ENCODE measurements at regions not wholly inside any gene's neighbourhood (a gene's known extent, or its start where the extent isn't known, plus 50 kb on each side); places are given as distances from the start of the nearest gene placed in this dataset.

DNA sequence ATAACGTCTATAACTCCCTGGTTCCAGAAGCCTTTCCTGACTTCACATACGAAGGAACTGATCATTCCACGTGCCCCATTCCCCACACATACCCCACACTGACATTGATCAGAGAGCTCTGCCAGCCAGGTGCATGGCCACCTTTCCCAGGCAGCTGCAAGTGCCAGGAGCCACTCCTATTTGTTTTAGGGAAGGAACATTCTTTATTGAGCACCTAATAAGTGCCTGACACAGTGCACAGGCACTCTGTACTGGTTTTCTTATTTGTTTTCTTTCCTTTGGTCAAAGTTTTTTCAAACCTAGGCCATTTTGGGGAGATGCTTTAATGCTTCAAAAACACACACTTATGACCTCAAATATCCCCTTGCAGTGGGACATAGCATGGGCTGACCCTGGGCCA is 50.0 kb downstream of the PITPNM2 start:
- no peak for DNase-seq (ENCODE audit: low read depth, low spot score)

DNA sequence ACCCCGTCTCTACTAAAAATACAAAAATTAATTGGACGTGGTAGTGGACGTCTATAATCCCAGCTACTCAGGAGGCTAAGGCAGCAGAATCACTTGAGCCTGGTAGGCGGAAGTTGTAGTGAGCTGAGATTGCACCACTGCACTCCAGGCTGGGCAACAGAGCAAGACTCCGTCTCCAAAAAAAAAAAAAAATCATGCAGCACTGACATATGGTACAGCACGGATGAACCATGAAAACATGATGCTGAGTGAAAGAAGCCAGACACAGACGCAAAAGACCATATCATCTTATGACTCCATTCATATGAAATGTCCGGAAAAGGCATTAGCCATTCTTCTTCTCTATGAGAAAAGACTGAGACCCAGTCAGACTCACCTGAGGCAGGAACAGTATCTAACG is 50.4 kb downstream of the PITPNM2 start:
- DNase-seq (ENCODE audit: low read depth, low spot score), result no peak

DNA sequence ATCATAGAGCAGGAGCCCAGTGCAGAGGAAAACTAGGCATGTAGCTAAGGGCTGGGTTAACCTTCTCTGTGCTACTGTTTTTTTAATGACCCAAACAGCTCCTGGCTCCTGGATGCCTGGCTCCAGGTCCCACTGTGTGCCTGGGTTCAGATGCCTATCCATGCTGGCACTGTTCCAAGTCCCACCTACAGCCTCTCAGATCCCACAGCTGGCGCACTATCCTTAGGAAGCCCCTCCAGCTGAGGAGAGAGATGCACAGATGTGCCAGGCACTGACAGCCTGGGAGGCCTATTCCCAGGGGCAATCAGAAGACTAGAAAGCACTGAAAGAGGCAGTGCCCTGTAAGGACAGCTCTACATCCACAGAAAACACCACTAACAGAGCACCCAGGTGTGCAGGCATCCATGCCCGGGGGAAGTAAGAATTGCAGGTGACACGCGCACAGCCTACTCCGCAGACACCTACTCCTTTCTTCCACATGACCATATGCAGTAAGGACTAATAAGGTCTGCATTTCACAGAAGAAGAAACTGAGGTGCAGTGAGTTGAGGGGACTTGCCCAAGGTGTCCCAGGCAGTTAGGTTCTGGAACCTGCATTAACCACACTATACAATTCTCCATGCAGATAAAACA is 51.2 kb downstream of the PITPNM2 start:
- no peak for DNase-seq (ENCODE audit: low read depth, low spot score)

DNA sequence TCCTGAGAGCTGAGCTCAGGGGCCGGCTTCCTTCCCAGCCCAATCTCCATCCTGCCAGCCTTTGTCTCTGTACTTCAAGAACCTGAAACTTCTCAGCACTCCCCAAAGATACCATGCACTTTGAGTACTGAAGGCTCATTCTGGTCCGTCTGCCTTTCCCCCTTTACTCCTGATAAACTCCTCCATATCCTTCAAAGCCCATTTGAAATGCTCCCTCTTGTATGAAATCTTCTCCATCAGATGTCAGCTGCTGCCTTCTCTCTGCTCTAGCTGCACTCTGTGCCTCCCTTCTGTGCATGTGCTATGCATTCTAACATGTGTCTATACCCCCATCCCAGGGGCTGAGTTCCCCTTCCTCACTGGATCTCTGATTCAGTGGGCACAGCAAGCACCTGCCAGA is 52.1 kb downstream of the PITPNM2 start:
- no peak for DNase-seq (ENCODE audit: low read depth, low spot score)

DNA sequence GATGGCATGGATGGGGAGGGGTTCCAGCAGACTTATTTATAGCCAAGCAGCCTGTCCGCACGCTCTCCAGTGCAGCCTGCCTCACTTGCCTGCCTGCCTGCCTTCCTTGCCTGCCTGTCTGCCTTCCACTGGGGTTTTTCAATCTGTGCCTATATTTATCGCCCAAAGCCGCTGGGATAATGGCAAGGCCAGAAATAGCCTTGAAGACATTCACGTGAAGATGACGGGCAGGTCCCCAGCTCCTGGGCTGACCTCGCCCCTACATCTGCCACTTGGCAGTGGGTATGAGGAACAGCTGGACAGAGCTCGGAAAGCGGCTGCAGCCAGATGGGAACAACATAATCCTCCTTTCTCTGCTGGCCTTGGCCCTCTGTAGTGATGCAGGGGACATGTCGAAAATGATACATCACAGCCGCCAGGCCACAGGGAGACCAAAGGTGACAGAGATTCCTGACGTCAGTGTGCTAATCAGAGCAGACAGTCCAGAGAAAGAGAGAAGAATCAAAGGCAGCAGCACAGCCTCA is 53.3 kb downstream of the PITPNM2 start:
- no peak for DNase-seq (ENCODE audit: low read depth, low spot score)

DNA sequence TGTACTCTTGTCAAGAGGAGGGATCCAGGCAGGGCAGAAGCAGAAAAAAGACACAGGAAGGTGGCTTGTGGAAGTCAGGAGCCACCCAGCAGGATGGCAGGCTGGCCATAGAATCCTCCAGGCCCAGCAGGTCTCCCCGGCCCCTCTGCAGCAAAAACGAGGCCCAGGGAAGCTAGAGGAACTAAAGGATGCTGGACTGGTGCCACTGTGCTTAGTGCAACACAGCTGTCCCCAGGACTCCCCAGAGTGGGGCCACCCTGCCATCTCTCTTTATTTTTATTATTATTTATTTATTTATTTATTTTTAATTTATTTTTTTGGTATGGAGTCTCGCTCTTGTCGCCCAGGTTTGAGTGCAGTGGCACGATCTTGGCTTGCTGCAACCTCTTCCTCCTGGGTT is 54.1 kb downstream of the PITPNM2 start:
- no peak for DNase-seq (ENCODE audit: low read depth, low spot score)

DNA sequence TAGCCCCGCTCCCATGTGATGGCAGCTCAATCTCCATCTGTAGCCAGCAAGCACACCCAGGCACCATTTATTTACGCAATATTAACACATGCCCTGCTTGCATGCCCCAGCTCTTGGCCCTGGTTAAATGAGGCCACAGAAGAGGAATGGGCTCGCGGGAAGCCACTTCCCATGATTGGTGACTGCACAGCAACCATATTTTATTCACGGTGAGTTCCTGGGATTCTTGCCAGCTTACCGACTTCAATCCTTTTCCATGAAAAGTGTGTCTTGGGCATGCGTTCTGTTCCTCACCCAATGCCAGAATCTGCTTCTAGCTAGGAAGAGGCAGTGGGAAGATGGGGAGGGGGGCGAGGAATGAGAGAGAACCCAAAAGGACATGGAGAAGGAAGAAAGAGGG is 54.7 kb downstream of the PITPNM2 start:
- DNase-seq (ENCODE audit: low read depth, low spot score), result no peak

DNA sequence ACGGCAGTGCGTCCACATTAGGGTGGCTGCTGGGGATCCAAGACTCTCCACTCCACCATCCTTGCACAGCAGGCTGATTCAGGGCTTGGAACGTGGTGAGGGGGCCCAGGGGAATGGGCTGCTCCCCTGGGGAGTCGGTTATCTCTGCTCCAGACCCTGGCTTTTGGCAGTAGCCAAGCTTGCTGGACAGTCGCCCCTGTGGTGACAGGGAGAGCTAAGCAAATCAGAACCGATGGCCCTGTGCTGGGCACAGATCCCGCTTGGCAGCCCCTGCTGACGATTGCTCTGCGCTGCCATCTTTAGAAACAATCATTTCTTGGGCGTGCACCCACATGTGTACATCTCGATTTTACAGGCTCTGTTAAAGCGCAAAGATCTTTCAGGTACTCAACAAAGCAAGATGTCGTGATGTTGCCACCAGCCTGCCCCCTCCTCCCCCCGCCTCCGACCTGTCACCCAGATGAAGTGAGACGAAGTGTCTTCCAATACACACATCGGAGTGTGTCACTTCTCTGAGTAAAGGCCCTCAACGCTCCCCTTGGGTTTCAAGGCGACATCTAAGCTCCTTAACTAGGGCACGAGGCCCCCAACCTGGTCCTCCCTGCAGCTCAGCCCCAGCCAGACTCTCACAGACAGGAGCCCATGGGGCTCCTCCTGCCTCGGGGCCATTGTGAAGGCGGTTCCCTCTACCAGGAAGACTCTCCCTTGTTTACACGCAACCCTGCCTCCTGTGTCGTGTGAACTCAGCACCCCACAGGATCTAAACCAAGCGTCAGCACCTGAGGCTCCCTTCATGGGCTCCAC is 55.6 kb downstream of the PITPNM2 start:
- no peak for DNase-seq (ENCODE audit: low read depth, low spot score)

DNA sequence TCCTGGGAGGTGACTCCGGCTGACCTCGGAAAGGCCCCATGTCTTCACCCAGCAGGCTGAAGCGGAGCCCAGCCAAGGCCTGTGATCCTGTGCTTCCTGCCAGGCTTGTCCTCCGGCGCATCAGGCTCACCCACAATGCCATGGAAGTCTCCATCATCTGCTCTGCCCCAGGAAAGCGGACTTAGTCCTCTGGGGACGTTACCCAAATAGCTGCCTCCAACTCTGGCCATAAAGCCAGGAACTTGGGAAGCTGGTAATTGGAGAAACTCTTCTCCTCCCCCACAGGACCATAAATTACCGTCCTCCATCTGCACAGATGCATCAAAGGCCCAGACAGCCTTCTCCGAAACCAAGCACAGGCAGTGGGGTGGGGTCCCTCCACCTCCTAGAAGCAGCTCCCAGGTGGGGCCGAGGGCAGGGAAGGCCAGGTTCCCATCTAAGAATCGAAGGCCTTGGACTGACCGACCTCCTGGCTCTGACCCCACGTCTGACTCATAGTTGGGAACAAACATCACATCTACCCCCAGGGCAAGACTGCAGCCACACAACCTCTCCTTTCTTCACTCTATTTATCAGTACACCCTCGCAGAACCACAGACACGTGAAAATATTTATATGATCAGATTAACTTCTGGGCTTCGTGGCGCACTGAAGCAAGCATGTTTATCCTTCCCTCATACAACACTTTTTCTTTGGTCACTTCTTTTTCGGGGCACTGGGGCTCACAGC is 56.4 kb downstream of the PITPNM2 start:
- no peak for DNase-seq (ENCODE audit: low read depth, low spot score)

DNA sequence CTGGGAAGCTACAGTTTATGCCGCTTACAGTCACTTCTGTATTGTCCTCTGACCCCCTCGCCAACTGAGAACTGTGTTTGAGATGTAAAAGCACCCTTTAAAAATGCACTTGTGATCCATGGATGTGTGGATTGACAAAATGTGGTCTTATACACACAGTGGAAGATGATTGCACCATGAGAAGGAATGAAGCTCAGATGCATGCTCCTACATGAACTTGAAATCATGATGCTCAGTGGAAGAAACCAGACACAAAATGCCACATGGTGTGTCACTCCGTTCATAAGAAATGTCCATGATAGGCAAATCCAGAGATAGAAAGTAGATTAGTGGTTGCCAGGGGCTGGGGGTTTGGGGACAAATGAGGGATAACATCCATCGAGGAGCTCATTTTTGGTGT is 58.0 kb downstream of the PITPNM2 start:
- no peak for DNase-seq (ENCODE audit: low read depth, low spot score)

DNA sequence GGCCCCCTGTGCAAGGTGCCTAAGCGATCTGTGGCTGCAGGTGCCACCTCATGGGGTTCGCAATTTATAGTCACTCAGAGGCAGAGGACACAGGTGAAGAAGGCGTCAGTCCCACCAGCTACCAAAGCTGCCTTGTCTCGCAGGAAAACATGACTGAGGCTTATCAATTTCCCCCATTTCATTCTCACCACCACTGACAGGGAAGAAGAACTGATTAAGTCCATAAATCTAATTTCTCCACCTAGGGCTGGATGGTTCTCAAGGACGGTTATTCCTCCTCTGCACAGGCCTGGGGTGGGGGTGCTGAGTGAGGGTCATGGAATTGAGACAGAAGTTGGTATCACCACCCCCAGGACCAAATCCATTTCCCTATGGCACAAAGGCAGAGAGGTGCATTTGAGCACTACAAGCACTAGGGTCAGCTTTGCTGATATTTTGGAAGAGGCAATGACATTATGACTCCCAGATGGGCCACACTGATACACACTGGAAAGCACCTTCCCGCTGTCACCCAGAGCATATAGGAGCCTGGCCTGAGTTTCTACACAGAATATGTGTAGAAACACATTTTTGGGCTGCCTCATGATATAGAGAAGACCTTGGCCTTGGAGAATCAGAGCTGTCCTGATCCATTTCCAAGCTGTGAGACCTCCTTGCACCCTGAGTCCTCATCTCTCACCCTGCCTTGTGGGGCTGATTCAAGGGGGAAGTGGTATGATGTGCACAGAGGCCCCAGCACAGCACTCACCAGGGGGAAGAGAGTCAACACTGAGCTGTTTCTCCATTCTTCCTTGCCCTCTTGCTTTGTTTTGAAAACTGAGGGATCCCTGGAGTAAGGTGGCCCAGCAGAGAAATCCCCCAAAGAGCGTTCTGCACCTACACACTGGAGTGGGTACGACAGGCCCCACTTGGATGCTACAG is 59.4 kb downstream of the PITPNM2 start:
- DNase-seq (ENCODE audit: low read depth, low spot score), result no peak

DNA sequence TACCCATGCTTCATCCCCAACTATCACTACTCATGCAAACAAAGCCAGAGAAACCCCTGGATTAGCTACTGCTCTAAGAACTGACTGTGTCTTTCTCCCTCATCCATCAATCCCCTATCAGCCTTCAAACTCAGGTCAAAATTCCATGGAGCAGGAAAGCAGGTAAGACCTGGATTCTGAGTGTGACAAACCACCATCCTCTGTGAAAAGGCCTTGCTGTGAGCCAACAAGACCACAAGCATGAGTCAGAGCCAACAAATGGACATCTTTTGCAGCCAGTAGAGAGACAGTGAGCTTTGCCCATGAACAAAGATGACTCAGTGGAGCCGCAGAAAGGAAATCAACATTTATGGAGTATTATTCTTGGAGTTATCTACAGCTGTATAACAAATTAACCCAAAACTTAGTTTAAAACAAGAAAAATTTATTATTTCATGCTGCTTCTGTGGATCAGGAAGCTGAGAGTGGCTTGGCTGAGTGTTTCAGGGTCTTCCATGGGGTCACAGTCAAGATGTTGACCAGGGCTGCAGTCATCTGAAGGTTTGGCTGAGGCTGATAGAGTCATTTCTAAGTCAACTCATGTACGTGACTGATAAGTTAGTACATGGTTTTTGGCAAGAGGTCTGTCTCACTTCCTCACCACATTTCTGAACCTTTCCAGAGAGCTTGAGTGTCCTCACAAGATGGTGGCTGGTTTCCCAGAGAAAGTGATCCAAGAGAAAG is 61.1 kb downstream of the PITPNM2 start:
- peak; percentile 73 for DNase-seq (ENCODE audit: low read depth, low spot score)

DNA sequence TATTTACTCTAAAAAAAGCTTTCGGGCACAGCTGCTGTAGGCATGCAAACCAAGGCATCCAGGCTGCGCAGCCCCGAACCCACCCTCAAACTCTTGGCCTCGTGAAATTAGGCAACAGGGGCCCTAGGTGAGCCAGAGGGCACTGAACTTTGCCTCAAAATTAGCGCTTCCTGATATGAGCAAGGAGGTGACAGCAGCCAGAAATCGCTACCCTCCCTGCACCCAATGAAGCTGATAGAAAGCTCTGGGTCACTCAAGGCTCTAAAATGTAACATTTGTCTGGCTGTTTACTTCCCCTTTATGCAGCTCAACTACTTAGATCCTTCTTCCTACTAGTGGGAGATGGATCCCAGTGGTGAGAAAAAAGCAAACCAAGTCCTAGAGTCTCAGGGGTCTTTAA is 61.8 kb downstream of the PITPNM2 start:
- DNase-seq (ENCODE audit: low read depth, low spot score), result no peak

DNA sequence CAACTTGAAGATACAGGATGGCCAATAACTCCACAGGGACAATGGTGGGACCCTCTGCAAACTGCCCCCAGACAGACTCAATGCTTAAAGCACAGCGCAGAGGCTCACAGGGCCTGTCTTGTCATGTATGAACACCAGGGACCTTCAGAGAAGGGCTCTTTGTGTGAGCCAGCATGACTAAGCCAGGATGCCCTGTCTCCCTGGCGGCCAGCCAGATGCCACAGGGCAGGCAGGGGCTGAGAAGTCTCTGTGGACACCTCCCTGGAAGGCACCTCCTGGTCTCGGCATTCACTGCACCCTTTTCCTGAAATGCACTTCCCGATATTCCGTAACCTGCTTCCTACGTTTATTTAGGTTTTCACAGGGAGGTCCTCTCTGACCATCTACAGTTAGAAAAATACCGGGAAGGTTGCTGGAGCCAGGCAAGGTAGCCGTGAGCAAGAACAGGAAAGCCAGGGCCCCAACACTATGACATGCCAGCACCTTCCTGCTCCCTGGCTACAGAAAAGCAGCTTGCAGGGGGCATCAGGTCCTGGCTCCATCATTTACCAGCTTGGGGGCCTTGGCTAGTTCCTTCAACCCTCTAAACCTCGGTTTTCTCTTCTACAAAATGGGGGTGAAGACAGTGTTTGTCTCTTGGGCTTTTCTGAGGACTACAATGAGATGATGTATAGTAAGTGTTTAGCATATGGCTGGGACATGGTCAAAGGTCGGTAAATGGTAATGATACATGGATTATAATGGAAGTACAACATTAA is 65.0 kb downstream of the PITPNM2 start:
- DNase-seq (ENCODE audit: low read depth, low spot score), result no peak

DNA sequence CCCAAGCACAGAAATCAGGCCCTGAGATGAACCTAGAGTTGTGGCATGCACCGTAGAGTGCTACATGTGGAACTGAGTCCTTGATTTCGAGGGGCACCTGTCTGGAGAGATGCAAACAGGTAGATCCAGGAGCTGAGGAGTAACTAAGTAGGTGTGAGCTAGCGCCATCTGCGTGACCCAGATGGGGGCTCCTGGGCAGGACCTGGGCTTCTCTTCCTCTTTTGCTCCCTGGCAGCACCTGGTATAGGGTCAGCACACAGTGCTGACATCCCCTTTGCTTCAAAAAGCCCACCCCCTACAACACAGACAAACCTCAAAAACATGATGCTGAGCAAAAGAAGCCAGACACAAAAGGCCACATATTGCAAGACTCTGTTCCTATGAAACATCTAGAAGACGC is 65.8 kb downstream of the PITPNM2 start:
- DNase-seq (ENCODE audit: low read depth, low spot score), result no peak

DNA sequence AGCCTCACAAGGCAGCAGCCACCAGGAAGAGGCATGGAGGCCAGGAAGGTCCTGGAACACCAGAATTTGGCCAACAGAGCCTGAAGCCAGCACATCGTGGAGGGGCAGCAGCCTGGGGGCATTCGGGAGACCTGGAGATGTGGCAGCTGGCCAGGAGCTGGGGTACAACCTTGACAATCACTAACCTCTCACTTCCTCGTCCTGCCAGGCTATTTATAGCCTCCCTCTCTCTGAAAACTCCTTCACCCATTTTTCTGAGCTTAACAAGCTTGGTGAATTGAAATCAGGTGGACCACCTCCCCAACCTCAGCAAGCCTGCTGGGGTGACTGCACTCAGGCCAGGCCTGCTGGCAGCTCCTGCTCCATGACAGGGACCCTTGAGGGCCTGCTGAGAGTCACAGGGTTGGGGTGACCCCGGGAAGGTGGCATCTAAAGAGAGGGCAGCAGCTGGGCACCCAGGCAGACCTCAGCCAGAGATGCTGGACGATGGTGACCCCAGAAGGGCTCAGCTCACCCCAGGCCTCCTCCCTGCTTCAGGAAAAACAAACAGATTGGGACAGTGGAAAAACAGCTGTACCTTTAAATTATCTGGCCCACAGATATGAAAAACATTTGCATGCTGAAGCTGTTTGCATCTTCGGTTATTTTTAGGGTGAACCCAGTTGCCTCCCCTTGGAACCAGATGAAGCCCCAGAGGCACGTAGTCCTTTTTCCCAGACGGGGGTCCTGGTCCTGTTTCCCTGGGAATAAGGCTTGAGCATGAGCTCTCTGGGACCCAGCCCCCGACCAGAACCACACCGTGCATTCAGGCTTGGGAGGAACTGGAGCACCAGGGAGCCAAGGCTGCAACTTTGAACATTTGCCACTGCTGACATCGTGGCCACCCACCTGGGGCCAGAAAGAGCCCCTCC is 67.0 kb downstream of the PITPNM2 start:
- no peak for DNase-seq (ENCODE audit: low read depth, low spot score)

DNA sequence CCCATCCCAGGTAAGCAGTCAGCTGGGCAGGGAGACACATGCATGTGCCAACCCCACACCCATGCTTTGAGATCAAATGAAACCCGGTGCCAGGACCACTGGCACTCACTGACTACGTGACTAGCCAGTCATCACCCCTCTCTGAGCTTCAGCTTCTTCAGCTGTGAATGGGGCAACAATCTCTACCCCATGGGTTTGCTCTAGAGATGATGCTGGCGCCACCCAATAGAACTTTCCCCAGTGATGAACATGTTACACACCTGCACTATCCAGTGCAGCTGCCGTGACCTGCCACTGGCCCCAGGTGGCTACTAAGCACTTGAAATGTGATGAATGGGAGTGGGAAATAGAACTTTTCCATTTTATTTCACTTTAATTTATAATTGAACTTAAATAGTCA is 70.3 kb downstream of the PITPNM2 start:
- DNase-seq (ENCODE audit: low read depth, low spot score), result no peak

DNA sequence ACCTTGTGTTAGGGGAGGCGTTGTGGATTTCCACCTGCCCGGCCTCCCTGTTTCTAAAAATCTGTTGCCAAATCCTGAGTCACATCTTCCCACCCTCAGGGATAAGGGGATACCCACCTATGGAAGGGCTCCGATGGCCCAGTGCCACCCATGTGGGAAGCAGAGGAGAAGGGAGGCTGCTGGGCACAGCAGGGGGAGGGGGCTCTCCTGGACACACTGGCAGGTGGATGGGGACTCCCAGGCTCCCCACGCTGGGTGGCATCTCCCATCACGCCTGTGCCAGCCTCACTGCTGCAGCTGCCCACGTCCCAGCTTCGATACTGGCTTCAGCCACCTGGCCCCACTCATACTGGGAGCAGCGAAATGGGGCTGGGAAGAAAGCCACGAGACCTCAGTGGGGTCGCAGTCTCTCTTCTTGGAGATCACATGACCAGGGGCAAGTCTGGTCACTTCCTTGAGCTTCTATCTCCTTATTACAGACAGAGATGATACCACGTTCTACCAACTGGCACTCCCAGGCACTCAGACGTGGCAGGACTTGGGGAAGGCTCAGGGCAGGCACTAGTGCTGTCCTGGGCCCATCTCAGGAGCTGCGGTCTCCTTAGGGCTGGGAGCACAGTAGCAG is 72.2 kb downstream of the PITPNM2 start:
- no peak for DNase-seq (ENCODE audit: low read depth, low spot score)

DNA sequence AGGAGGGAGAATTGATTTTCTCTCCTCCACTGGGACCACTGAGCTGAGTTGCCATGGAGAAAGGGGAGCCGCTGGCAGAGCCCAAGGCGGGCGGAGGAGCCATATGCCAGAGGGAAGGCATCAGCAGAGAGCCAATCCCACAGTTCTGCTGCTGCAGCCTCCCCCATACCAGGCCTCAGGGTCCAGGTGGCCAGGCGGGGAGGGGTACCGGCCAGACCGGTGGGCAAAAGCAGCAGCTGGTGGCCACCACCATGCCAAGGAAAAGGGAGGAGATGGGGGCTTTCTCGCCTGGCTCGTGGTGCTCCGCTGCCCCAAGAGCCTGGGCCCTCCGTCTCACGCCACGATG is 72.8 kb downstream of the PITPNM2 start:
- no peak for DNase-seq (ENCODE audit: low read depth, low spot score)

All from brain pericyte (primary cell).